Activated naive CD8-positive, alpha-beta T cell treated with anti-CD3 and anti-CD28 coated beads, Interleukin-2, amount 10 ng/mL, durations not matched to agents 7 days and 5 days (primary cell): ENCODE measurements at regions not wholly inside any gene's neighbourhood (a gene's known extent, or its start where the extent isn't known, plus 50 kb on each side); places are given as distances from the start of the nearest gene placed in this dataset.
"Not testable (repeated sequence)": the region's sequence is repeated elsewhere in the genome, so short reads cannot be mapped to it uniquely, and the experiment has no call there.

Experiments used
- ATAC-seq: fragments of 150-1000 bp; cut with Tn5 transposase; one replicate; pipeline ENCODE4 v1.10.0; 2021; ENCODE audit warnings: low read depth, moderate library complexity
- POLR2A ChIA-PET: fragments of 350-600 bp; sonication (Branson Sonifier 250); formaldehyde crosslinking; loops from one replicate; lab custom pipeline; 2021; ENCODE audit warnings: antibody characterized with exemption; lab: Charles Lee
- DNase-seq: peaks from one replicate; pipeline ENCODE4 v3.0.0; 2021
- H3K27ac Mint-ChIP-seq: one replicate; pipeline ENCODE4 v1.8.0; 2022; ENCODE audit warnings: mild to moderate bottlenecking, mixed read lengths
- H3K27me3 Mint-ChIP-seq: one replicate; pipeline ENCODE4 v1.8.0; 2022; ENCODE audit warnings: mild to moderate bottlenecking, moderate library complexity, mixed read lengths
- H3K36me3 Mint-ChIP-seq: one replicate; pipeline ENCODE4 v1.8.0; 2021; ENCODE audit warnings: mild to moderate bottlenecking, mixed read lengths
- H3K4me1 Mint-ChIP-seq: one replicate; pipeline ENCODE4 v1.8.0; 2021; ENCODE audit warnings: mixed read lengths
- H3K4me3 Mint-ChIP-seq: one replicate; pipeline ENCODE4 v1.8.0; 2022; ENCODE audit warnings: mild to moderate bottlenecking, moderate library complexity, mixed read lengths
- H3K9me3 Mint-ChIP-seq: one replicate; pipeline ENCODE4 v1.8.0; 2021; ENCODE audit warnings: mixed read lengths

- ATAC-seq (no peak), DNase-seq (no peak)
- H3K4me1 Mint-ChIP-seq = no peaks in the 10 kb centered on the region
- POLR2A ChIA-PET = no interaction called here
- no peak overlapping the region for H3K27ac Mint-ChIP-seq
- no peaks in the 10 kb centered on the region for H3K36me3 Mint-ChIP-seq
- H3K27me3 Mint-ChIP-seq = no peaks in the 10 kb centered on the region
- H3K9me3 Mint-ChIP-seq = peaks cover 8% of the 10 kb centered on the region
- no peak overlapping the region for H3K4me3 Mint-ChIP-seq
Observed at GRCh38 chr5:92956886-92957285, 624.1 kb downstream of the NR2F1-AS1 start.

- Mint-ChIP-seq H3K9me3 (peaks cover 12% of the 10 kb centered on the region), H3K36me3 (no peaks in the 10 kb centered on the region), H3K4me1 (no peaks in the 10 kb centered on the region), H3K27me3 (no peaks in the 10 kb centered on the region), H3K27ac (no peak overlapping the region), H3K4me3 (no peak overlapping the region)
- POLR2A ChIA-PET = no interaction called here
- no peak for DNase-seq
- no peak for ATAC-seq
Observed at GRCh38 chr5:92952243-92952642, 628.8 kb downstream of the NR2F1-AS1 start.

- Mint-ChIP-seq H3K27me3 (no peaks in the 10 kb centered on the region), H3K36me3 (no peaks in the 10 kb centered on the region), H3K9me3 (peaks cover 12% of the 10 kb centered on the region), H3K4me1 (no peaks in the 10 kb centered on the region), H3K4me3 (no peak overlapping the region), H3K27ac (no peak overlapping the region)
- no peak for ATAC-seq
- no peak for DNase-seq
- POLR2A ChIA-PET = no interaction called here
Observed at GRCh38 chr5:92951746-92952145, 629.3 kb downstream of the NR2F1-AS1 start.

GRCh38 chr5:92946546-92946945 lies 634.5 kb downstream of the NR2F1-AS1 start:
- no peak overlapping the region for H3K4me3 Mint-ChIP-seq
- DNase-seq (no peak), ATAC-seq (no peak)
- POLR2A ChIA-PET = no interaction called here
- no peaks in the 10 kb centered on the region for H3K36me3 Mint-ChIP-seq
- H3K27me3 Mint-ChIP-seq = no peaks in the 10 kb centered on the region
- H3K27ac Mint-ChIP-seq = no peak overlapping the region
- H3K9me3 Mint-ChIP-seq = peaks cover 2% of the 10 kb centered on the region
- H3K4me1 Mint-ChIP-seq = no peaks in the 10 kb centered on the region

GRCh38 chr5:92945605-92946097 lies 635.4 kb downstream of the NR2F1-AS1 start:
- Mint-ChIP-seq H3K27ac (no peak overlapping the region), H3K4me3 (no peak overlapping the region), H3K36me3 (no peaks in the 10 kb centered on the region), H3K9me3 (peaks cover 1% of the 10 kb centered on the region), H3K4me1 (no peaks in the 10 kb centered on the region), H3K27me3 (no peaks in the 10 kb centered on the region)
- no peak for ATAC-seq
- no peak for DNase-seq
- POLR2A ChIA-PET = no interaction called here

GRCh38 chr5:92944903-92945604 lies 636.0 kb downstream of the NR2F1-AS1 start:
- Mint-ChIP-seq H3K36me3 (no peaks in the 10 kb centered on the region), H3K4me3 (no peak overlapping the region), H3K27ac (no peak overlapping the region), H3K9me3 (peaks cover under 1% of the 10 kb centered on the region), H3K27me3 (no peaks in the 10 kb centered on the region), H3K4me1 (no peaks in the 10 kb centered on the region)
- no peak for ATAC-seq
- no peak for DNase-seq
- POLR2A ChIA-PET = no interaction called here

- Mint-ChIP-seq H3K27ac (no peak overlapping the region), H3K4me1 (no peaks in the 10 kb centered on the region), H3K4me3 (no peak overlapping the region), H3K36me3 (no peaks in the 10 kb centered on the region), H3K27me3 (no peaks in the 10 kb centered on the region), H3K9me3 (no peaks in the 10 kb centered on the region)
- ATAC-seq = no peak
- POLR2A ChIA-PET = no interaction called here
- no peak for DNase-seq
Observed at GRCh38 chr5:92944337-92944736, 636.7 kb downstream of the NR2F1-AS1 start.

- H3K9me3 Mint-ChIP-seq = no peaks in the 10 kb centered on the region
- H3K4me3 Mint-ChIP-seq = no peak overlapping the region
- DNase-seq (no peak), ATAC-seq (no peak)
- no peaks in the 10 kb centered on the region for H3K4me1 Mint-ChIP-seq
- POLR2A ChIA-PET = no interaction called here
- no peaks in the 10 kb centered on the region for H3K27me3 Mint-ChIP-seq
- no peak overlapping the region for H3K27ac Mint-ChIP-seq
- H3K36me3 Mint-ChIP-seq = no peaks in the 10 kb centered on the region
Observed at GRCh38 chr5:92942762-92943161, 638.3 kb downstream of the NR2F1-AS1 start.

GRCh38 chr5:92941806-92942205 lies 639.2 kb downstream of the NR2F1-AS1 start:
- no peaks in the 10 kb centered on the region for H3K9me3 Mint-ChIP-seq
- no peak for ATAC-seq
- H3K4me1 Mint-ChIP-seq = no peaks in the 10 kb centered on the region
- no peak for DNase-seq
- no peak overlapping the region for H3K4me3 Mint-ChIP-seq
- H3K27ac Mint-ChIP-seq = no peak overlapping the region
- no peaks in the 10 kb centered on the region for H3K27me3 Mint-ChIP-seq
- POLR2A ChIA-PET = no interaction called here
- H3K36me3 Mint-ChIP-seq = no peaks in the 10 kb centered on the region

GRCh38 chr5:92939428-92939827 lies 641.6 kb downstream of the NR2F1-AS1 start:
- no peak for ATAC-seq
- no peaks in the 10 kb centered on the region for H3K36me3 Mint-ChIP-seq
- no peaks in the 10 kb centered on the region for H3K27me3 Mint-ChIP-seq
- no peaks in the 10 kb centered on the region for H3K4me1 Mint-ChIP-seq
- H3K4me3 Mint-ChIP-seq = no peak overlapping the region
- no peak overlapping the region for H3K27ac Mint-ChIP-seq
- POLR2A ChIA-PET = no interaction called here
- no peak for DNase-seq
- no peaks in the 10 kb centered on the region for H3K9me3 Mint-ChIP-seq

- H3K27me3 Mint-ChIP-seq, H3K27ac Mint-ChIP-seq, DNase-seq, H3K9me3 Mint-ChIP-seq, H3K4me1 Mint-ChIP-seq, POLR2A ChIA-PET, H3K36me3 Mint-ChIP-seq, H3K4me3 Mint-ChIP-seq, ATAC-seq: not testable (repeated sequence)
Observed at GRCh38 chr5:92937396-92937795, 643.6 kb downstream of the NR2F1-AS1 start.

- Mint-ChIP-seq H3K4me1 (no peaks in the 10 kb centered on the region), H3K27me3 (no peaks in the 10 kb centered on the region), H3K4me3 (no peak overlapping the region), H3K36me3 (no peaks in the 10 kb centered on the region), H3K27ac (no peak overlapping the region), H3K9me3 (no peaks in the 10 kb centered on the region)
- no peak for DNase-seq
- POLR2A ChIA-PET = no interaction called here
- no peak for ATAC-seq
Observed at GRCh38 chr5:92930057-92930456, 651.0 kb downstream of the NR2F1-AS1 start.

- Mint-ChIP-seq H3K27ac (no peak overlapping the region), H3K9me3 (no peaks in the 10 kb centered on the region), H3K4me3 (no peak overlapping the region), H3K36me3 (no peaks in the 10 kb centered on the region), H3K4me1 (no peaks in the 10 kb centered on the region), H3K27me3 (no peaks in the 10 kb centered on the region)
- ATAC-seq (no peak), DNase-seq (no peak)
- POLR2A ChIA-PET = no interaction called here
Observed at GRCh38 chr5:92927291-92927778, 653.7 kb downstream of the NR2F1-AS1 start.

GRCh38 chr5:92923885-92924284 lies 657.1 kb downstream of the NR2F1-AS1 start:
- H3K9me3 Mint-ChIP-seq = no peaks in the 10 kb centered on the region
- POLR2A ChIA-PET = no interaction called here
- no peaks in the 10 kb centered on the region for H3K4me1 Mint-ChIP-seq
- no peak overlapping the region for H3K27ac Mint-ChIP-seq
- H3K4me3 Mint-ChIP-seq = no peak overlapping the region
- no peak for DNase-seq
- H3K27me3 Mint-ChIP-seq = no peaks in the 10 kb centered on the region
- ATAC-seq = no peak
- H3K36me3 Mint-ChIP-seq = no peaks in the 10 kb centered on the region
